HT-29 (cell line): ENCODE measurements at regions not wholly inside any gene's neighbourhood (a gene's known extent, or its start where the extent isn't known, plus 50 kb on each side); places are given as distances from the start of the nearest gene placed in this dataset.

Source experiments
- DNase-seq: peaks from one replicate; pipeline ENCODE4 v3.0.0-alpha.2; 2015; ENCODE audit warnings: low spot score

DNA sequence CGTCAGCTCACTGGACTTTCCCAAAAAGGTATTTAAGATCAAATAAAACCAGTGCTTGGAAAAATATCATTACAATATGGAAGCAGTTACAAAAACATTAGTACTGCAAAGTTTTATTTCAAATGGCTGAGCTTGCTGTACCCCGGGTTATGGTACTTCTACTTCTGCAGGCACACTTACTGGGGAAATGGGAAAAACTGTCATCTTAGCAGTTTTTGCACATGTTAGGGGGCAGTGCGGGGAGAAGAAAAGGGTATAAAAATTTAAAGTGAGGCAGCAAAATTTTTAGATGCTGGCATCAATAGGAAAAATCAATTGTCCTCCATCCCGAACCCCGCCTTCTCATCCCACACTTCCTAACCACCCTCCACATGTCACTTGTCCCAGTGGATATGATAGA lies 133.4 kb downstream of the ATG4C start:
- no peak for DNase-seq

DNA sequence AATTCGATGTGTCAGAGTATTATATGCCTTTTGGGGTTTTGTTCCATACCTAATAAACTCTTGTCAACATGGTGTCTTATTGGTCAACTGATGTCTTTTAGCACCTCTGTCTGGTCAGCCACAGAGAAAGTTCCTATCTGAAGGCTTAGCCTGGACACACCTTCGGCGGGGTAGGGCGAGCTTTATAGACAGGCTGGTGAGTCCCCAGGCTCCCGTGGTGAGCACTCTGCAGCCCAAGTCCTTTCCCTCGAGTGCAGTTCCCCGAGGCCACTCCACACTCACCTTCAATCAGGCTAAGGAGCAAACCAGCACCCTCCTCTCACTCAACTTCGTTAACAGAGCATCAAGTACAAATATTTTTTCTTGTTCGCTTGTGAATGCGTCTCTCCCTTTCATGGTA lies 133.9 kb downstream of the ATG4C start:
- no peak for DNase-seq

DNA sequence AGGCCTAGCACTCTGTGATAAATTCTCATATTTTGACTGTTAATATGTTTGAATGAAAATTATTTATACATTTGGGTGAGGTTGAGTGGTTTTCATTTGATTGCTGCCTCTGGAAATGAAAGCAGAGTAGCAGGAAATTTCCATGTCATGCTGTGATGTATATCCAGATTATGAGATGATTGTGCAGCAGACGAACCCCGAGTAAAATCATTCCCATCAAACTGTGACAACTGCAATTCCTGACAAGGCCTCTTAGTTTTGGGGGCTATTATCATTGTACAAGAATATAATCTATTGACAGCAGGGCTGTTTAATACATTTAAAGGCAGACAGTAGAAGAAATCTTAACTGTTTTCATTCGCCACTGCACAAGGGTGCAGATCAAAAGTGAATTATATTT lies 134.8 kb downstream of the ATG4C start:
- DNase-seq, result no peak

DNA sequence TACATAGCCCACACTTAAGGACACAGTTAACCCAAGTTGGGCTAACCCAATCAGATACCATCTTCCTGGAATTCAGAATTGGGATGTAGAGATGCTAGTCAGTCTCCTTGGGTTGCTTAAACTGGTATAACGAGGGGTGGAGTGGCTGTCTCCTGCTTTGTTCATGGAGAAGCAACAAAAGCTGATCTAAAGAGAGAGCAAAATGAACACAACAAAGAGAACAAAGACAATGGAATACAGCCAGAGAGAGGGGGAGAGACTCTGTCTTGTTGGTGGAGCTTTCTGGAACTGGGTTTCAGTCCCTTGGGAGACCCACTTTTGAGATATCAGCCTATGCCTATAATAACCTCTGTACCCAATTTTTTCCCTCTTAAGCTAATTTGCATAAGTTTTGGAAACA lies 138.1 kb downstream of the ATG4C start:
- DNase-seq, result no peak

DNA sequence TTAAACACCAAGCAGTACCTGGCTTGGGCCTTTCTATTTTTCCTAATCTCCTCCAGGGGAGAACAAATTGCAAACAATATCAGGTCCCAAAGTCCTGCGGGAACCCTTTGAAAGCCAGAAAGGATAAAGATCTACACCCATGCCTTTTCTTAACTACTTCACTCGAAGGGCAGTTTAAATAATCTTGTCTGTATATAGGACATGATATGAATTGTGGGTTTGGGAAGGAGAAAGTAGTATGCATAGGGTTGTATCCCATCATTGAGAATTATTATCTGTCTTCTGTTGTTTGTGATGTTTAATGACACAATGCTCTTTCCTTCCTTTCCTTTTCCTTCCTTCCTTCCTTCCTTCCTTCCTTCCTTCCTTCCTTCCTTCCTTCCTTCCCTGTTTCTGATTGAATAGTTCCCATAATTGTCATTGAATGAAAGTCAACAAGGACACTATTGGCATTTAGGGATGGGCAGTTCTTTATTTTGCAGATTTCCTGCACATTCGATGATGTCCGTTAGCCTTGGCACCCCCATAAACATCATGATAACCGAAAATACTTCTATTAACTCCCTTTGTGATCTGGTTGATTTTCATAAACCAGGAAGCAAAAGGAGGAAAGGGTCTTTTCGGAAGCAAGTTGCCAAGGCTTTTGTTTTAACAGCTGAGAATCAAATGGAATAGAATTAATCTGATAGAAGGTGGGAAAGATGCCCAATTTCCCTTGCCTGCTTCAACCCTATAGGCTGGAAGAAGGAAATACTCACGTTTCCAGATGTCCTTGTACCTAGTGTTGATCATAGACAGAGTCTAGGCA lies 141.3 kb downstream of the ATG4C start:
- DNase-seq, result no peak

DNA sequence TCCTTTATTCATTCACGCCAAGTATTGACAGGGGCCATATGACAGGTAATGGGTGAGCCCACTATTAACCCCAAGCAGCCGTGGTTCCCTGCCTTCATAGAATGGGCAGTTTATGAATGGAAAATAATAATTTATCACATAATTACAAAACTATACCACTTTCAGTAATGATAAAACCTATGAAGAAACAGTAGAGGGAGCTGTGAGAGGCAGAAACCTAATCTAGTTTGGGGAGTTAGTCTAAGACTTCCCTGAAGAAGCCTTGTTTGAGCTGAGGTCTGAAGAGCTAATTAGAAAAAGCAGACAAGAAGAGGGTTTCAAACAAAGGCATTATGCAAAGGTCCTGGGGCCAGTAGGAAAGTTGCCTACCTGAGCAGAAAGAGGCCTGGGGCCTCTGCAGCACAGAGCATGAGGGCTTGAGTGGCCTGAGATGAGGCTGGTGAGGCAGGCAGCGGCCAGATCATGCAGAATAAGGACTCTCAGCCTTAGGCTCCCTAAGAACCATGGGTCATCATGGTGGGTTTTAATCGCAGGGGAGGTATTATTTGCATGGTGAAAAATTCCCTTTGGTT lies 142.8 kb downstream of the ATG4C start:
- no peak for DNase-seq

DNA sequence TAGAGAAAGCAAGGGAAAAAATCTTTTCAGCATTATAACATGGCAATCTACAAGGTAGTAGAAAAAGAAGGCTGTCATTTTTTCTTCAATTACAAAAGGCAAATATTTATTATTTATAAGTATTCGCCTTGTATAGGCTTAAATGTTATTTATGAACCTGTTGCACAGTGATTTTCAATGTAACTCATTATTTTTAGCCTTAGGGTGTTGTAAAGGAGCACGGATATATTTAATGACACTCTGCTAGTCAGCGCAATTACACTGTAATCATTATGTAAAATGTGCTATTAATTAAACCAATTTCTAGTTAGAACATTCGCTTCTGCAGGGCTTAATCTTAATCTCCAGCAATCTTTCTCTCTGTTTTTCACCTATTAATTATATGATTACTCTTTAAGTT lies 145.0 kb downstream of the ATG4C start:
- no peak for DNase-seq

DNA sequence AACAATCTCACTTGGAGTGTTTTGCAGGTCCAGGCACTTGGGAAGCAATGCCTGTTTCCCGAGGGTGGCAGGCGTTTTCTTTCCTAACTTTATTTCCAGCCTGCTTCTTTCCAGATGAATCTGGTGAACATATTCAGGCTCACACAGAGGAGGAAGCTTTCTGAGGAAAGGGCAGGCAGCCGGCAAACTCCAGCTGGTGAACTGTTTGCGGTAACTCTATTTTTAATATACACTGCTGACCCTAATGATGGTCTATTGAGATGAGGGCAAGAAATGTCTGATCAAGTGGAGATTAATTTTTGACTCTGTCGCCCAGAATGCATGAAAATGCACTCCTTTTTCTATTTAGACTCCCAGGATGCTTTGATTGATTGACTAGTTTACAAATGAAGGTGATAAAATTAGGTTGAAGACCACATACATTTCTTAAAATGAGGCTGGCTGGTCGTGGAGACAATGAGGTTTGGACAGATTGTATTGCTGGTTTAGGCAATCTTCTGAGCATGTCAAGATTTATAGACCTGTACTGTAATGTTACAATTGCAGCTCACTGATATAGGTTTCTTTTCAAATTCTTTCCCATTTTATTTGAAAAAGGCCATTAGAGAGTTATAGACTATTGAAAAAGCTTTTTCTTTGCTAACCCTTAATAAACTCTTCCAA lies 153.8 kb downstream of the ATG4C start:
- DNase-seq, result no peak

DNA sequence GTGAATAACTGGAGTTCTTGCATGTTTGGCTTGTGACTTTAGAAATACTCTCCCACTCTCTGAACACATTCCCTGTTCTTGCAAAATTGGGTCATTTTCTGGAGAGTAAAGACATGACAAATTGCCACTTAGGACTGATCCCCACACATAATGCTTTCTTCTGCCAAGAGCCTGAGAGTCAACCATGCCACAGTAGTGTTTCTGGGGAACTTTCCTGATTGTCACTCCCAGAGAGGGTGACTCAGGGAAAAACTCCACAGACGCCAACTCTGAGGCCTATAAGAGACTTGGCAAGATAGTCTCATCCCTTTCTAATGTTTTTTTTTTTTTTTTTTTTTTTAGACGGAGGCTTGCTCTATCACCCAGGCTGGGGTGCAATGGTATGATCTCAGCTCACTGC lies 157.8 kb downstream of the ATG4C start:
- no peak for DNase-seq

DNA sequence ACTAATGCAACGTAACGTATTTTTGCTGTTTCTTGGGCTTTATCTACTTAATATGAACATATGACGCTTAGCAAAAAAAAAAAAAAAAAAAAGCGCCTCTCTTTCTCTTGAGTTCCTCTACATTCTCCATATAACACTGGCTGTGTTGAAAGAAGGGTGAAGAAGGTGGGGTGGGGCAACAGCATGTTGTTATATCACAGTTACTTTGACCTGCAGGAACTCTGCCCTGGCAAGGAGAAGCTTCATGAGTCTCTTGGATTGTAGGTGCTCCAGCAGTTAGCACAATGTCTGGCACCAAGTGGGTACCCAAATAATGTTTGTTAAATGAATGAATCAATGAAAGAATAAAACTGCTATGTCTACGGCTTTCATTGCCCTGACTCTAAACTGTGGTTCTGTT lies 162.6 kb downstream of the ATG4C start:
- DNase-seq, result no peak

DNA sequence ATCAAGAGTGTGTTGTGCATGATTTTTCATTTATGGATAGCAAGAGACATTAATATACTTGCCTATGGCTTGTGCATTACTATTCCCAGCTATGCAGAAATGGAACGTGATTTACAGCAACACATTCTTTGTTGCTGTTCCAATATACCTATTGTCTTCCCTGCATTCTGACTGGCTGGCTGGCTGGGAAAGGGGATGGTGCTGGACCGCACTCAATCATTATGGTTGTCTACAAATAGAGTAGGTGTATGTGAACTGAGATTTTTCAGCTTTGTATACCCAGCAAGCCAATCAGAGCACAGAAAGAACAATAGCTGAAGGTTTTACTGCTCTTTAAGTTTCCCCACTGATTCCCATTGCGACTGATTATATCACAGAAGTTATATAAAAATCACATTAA lies 167.5 kb downstream of the ATG4C start:
- DNase-seq, result no peak

DNA sequence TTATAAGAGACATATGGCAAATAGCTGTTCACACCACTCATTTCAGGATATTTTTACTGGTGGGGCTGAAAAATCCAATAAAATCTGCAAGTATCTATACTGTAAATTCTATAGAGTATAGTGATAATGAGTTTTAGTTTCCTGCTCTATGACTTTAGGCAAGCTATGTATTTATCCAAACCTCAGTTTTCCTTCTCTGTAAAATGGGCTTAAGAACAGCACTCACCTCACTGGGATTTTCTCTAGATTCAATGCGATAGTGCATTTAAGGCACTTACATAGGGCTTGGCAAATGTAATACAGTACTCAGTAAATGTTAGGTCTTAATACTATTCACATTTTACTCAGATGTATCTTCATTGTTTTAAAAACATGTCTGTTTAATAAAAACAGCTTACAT lies 168.7 kb downstream of the ATG4C start:
- no peak for DNase-seq

DNA sequence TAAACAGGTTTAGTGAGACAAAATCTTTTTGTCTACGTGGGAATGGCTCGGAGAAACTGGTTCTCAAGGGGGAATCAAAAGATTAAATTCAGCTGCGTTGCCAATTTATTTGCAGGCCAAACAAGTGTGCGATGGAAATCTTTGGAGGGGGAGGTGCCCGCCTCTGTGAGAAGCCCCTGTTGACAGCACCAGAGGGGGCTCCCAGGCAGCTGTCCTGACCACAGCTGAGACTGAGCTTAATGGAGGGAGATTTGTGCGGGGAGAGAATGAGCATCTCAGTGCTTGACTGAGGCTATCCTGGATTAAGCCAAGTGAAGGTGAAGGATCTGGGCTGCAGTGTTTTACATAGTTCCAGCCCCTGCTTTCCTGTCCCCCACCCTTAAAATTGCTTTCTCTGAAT lies 169.7 kb downstream of the ATG4C start:
- DNase-seq, result no peak

DNA sequence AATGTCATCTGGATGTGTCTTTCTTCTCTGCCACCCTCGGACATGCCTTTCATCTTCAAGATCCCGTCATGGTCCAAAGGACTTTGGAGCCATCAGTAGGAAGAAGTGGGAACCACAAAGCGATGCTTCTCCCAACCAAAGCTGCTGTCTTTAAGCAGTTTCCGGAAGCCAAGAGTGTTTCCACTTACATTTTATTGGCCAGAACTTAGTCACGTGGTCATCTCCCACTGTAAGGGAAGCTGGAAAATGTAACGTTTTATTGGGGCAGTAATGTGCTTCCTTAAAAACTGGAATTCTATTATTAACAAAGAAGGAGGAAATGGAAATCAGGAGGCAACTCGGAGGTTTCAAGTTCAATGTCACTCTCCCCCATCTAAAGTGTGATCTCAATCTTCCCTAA lies 170.8 kb downstream of the ATG4C start:
- DNase-seq, result no peak

DNA sequence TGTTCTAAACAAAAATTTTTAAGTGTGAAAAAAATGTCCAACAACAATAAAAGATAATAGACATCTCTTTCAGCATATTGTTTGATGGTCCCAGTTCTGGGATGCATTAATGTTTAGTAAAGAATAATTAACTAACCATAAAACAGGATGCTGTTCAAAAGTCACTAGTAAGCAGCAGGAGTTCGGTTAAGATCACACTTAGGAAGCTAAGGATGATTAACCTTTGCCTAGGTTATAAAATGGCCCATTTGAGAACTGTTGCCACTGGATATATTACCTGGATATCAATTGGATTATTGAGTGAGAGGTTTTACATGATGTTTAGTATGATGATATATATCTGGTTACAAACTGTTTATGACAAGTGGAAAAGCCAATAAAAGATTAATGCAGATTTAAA lies 171.7 kb downstream of the ATG4C start:
- no peak for DNase-seq

DNA sequence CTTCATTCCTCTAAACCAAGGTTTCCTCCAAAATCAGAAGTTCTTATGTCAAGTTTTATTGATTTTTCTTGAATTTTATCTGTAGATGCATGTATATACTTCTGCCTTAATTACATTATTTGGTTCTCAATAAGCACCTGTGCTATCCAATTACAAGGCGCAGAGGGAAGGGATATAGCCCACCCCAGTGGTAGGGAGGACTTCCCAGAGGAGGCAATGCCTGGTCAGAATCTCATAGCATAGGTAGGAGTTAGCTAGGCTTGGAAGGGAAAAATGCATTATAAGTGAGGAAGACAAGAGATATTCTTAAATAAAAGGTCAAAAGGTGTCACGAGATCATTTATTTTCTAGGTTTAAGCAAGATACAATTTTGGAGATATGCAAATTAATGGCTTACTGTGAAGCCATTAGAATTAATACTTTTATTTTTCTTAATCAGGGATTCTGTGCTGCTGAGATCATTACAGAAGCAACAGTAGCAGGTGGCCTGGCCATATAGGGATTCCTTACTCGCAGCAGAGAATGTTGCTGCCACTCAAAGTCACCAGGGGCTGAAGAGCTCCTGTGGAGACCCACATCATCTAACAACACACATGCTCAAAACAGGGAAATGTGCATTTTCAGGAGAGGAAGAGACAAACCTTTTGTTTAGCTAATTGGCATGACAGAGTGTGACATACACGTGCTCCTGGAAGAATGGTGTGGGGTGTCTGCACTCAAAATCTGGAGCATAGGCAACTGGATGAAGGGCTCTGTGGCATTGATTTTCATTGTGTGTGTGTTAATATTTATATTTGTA lies 178.3 kb downstream of the ATG4C start:
- DNase-seq, result no peak

DNA sequence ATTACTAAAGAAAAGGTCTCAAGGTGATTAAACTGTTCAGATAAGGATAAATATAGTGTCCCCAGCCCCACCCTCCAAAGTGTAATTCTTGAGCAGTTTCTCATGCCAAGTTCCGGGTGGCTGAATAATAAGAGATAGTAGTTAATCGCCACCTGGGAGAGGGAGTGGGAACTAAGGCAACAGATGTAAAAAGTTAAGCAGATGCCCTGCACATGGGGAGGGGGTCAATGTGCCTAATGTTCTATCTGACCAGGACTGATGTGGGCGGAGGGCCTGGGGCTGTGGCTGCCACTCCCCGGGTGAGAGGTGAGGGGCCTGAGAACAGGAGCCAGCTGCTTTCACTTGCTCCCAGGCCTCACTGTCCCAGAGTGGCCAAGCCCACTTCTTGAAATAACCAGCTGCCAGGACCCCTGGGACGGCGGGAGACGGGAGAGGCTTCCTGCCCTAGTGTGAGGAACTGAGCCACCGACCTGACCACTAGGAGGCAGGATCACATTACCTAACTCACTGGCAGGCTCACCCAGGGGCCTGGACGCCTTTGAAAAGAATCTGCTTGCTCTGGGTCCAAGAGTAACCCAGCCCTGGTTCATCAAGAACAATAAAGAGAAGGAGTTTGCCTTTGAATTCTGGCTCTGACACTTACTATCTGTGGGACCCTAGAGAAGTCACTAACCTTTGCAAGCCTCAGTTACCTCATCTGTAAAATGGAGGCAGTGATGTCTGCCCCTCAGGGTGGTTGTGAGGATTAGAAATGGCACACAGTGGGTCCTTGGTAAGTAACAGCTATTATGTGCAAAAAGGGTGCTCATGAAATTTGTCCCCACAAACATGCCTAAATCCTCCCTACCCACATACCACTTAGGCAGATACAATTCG lies 179.2 kb downstream of the ATG4C start:
- peak; percentile 33 for DNase-seq

DNA sequence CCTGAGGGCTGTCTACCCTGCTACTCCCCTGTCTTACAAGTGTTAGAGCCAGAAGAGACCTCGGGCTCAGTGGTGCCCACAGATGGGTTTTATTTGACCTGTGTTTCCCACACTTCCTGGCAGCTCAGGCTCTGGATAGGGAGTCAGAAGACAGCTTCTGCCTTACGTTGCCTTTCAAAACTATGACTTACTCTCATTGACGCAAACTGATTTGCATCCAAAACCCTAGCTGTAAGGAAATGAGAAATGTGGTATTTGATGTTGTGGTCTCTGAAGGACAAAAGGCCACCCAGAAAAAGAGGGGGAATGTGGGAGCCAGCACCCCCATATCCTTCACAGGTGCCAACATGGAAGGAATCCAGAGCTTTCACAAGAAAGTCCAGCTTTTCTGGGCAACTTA lies 180.2 kb downstream of the ATG4C start:
- no peak for DNase-seq

DNA sequence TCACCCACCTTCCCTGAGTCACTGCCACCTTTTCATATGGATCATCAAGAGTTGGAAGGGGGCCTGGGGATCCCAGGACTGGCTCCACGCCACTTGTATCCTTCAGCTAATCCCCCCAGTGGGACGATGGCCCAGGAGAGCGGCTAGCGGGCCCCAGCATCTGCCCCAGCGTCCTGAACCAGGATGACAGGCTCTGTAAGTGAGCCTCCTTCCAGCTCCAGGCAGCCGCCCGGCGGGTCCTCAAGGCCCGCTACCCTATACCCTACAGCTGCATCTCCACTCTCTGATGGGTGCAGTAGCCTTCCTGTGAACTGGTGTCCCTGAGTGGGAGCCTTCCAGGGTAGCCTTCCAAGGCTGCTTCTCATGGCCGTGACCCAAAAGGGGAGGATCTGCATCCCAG lies 183.1 kb downstream of the ATG4C start:
- no peak for DNase-seq

DNA sequence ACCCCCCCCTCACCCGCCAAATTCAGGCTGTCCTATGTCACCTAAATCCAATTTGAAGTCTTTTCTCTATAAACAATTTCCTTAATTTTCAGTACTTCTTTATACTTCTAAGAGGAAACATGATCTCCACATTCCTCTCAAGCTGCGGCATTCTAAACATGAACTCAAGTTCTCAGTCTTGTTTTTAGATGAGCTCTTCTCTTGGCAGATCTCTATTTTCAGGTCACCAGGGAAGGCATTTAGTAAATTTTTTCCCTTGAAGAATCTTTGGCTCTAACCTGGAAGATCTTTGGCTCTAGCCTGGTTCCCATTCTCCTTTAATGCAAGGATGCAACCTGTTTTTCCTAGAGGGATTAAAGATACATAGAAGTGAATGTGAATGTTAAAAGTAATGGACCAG lies 193.4 kb downstream of the ATG4C start:
- no peak for DNase-seq

DNA sequence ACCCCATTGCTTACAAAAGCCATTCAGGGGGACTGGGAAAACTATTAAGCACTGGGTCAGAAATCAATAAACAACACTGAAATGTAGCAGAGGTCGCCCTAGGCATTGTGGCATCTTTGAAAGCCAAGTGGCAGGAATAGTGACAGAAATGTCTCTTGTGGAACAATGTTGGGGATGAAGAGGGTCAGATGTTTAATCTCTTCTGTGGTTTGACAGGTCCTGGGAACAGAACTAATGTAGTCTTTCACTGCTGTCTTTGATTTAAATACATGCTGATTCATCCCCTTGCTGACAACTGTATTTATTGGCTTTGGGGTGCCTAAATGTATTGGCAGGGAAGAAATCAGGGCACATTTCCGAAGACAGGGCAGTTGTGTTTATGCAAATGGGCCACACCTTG lies 194.8 kb downstream of the ATG4C start:
- no peak for DNase-seq
